Activated CD8-positive, alpha-beta T cell treated with anti-CD3 and anti-CD28 coated beads, Interleukin-2, amount 10 ng/mL, durations not matched to agents 7 days and 5 days (primary cell): ENCODE measurements at regions not wholly inside any gene's neighbourhood (a gene's known extent, or its start where the extent isn't known, plus 50 kb on each side); places are given as distances from the start of the nearest gene placed in this dataset.
A peak's percentile ranks its signal among the peaks of the same experiment; 100 is the strongest.
"Not testable (repeated sequence)": the region's sequence is repeated elsewhere in the genome, so short reads cannot be mapped to it uniquely, and the experiment has no call there.

ENCODE experiments used
- ATAC-seq: fragments of 150-1000 bp; cut with Tn5 transposase; one replicate; pipeline ENCODE4 v1.10.0; 2021; ENCODE audit warnings: moderate library complexity
- CTCF ChIA-PET: fragments of 350-600 bp; sonication (Branson Sonifier 250); formaldehyde crosslinking; loops from one replicate; lab custom pipeline; 2021; ENCODE audit warnings: antibody characterized with exemption; lab: Charles Lee
- POLR2A ChIA-PET: fragments of 350-600 bp; sonication (Branson Sonifier 250); formaldehyde crosslinking; loops from one replicate; lab custom pipeline; 2021; ENCODE audit warnings: antibody characterized with exemption; lab: Charles Lee
- DNase-seq: peaks from one replicate; pipeline ENCODE4 v3.0.0-alpha.2; 2020
- H3K27ac Mint-ChIP-seq: one replicate; pipeline ENCODE4 v1.8.0; 2021; ENCODE audit warnings: mild to moderate bottlenecking, mixed read lengths
- H3K27me3 Mint-ChIP-seq: one replicate; pipeline ENCODE4 v1.8.0; 2021; ENCODE audit warnings: low read depth, mixed read lengths
- H3K36me3 Mint-ChIP-seq: one replicate; pipeline ENCODE4 v1.8.0; 2021; ENCODE audit warnings: low read depth, mixed read lengths
- H3K4me1 Mint-ChIP-seq: one replicate; pipeline ENCODE4 v1.8.0; 2021; ENCODE audit warnings: low read depth, mixed read lengths
- H3K4me3 Mint-ChIP-seq: one replicate; pipeline ENCODE4 v1.8.0; 2021; ENCODE audit warnings: mild to moderate bottlenecking, mixed read lengths
- H3K9me3 Mint-ChIP-seq: one replicate; pipeline ENCODE4 v1.8.0; 2022; ENCODE audit warnings: mixed read lengths; ENCODE audit not compliant: insufficient read depth

DNA sequence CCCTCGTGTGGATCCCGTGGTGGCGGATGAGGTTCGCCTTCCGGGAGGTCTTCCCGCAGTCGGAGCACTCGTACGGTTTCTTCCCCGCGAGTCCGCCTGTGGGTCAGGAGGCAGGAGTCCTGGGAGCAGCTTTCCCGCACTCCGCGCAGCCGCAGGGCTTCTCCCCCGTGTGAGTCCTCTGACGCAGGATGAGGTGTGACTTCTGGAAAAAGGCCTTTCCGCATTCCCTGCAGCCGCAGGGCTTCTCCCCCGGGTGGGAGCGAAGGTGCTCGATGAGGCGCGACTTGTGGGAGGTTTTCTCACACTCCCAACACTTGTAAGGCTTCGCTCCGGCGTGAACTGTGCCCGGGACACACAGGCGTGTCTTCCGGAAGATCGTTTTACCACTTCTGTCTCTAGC lies 68.8 kb upstream of the WIPI2 start:
- H3K9me3 Mint-ChIP-seq, CTCF ChIA-PET, H3K36me3 Mint-ChIP-seq, H3K4me1 Mint-ChIP-seq, ATAC-seq, H3K27me3 Mint-ChIP-seq, H3K4me3 Mint-ChIP-seq, DNase-seq, H3K27ac Mint-ChIP-seq, POLR2A ChIA-PET: not testable (repeated sequence)

DNA sequence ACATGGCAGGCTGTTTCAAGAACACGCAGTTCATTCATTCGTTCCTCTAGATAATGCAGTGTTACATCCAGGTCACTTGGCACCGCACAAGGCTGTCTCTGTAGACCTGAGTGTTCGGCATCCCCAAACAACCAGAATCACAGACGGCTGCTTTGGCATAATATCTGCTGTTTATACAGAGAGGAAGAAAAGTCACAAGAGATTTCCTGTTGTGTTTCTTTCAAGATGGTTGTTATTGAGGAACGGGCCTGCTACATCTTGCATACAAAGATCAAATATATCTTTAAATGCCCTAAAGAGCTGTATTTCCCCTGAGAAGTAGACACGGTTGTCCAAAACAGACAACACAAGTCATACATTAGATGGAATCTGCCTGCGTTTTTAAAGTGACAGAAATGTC lies 58.8 kb upstream of the WIPI2 start:
- Mint-ChIP-seq H3K27ac (peak overlapping the region; percentile 88), H3K4me3 (peak overlapping the region; percentile 31), H3K4me1 (peaks cover 45% of the 10 kb centered on the region)
- peak; percentile 28 for DNase-seq
- peak; percentile 73 for ATAC-seq
- CTCF ChIA-PET, POLR2A ChIA-PET, H3K9me3 Mint-ChIP-seq, H3K27me3 Mint-ChIP-seq, H3K36me3 Mint-ChIP-seq: not testable (repeated sequence)

DNA sequence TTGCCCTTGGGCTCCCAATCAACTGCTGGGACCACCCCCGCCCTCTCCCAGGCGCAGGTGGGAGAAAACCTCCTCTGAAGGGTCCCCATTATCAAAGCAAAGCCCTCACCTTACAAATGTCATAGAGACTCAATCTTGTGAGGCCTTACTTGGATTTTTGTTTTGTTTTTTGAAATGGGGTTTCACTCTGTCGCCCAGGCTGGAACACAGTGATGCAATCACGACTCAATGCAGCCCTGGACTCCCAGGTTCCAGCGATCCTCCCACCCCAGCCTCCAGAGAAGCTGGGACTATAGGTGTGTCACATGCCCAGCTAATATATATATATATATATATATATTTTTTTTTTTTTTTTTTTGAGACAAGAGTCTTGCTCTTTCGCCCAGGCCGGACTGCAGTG lies 57.5 kb upstream of the WIPI2 start:
- Mint-ChIP-seq H3K27ac (peak overlapping the region; percentile 57), H3K27me3 (no peaks in the 10 kb centered on the region), H3K4me1 (peaks cover 41% of the 10 kb centered on the region), H3K36me3 (peaks cover 3% of the 10 kb centered on the region), H3K4me3 (no peak overlapping the region), H3K9me3 (no peaks in the 10 kb centered on the region)
- no peak for ATAC-seq
- POLR2A ChIA-PET = no interaction called here
- CTCF ChIA-PET = no interaction called here
- no peak for DNase-seq

DNA sequence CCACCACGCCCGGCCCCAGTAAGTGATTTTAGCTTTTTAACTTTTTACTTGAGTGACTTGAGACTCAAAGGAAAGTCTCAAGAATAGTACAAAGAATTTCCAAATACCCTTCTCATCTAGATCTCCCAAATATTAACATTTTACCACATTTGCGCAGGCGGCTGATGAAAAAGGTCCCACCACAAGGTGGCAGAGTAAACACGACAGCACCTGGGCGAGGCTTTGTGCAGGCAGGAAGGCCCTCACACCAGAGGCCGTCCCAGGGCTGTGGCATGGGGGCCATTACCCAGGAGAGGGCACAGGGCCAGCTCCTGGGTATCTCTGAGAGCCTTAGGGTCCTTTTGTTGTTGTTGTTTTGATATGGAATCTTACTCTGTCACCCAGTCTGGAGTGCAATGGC lies 50.0 kb upstream of the WIPI2 start:
- ATAC-seq (no peak), DNase-seq (peak; percentile 46)
- Mint-ChIP-seq H3K27ac (no peak overlapping the region), H3K4me3 (no peak overlapping the region), H3K27me3 (no peaks in the 10 kb centered on the region), H3K4me1 (peaks cover 11% of the 10 kb centered on the region), H3K9me3 (no peaks in the 10 kb centered on the region), H3K36me3 (no peaks in the 10 kb centered on the region)
- ChIA-PET CTCF (interaction anchor here (0.6 to 1.4 kb wide), 7 partner anchors 10 to 688 kb away, joined by 3 read pairs; no protein-coding TSS in a partner anchor), POLR2A (no interaction called here)
